GM12864 (cell line): ENCODE measurements at regions not wholly inside any gene's neighbourhood (a gene's known extent, or its start where the extent isn't known, plus 50 kb on each side); places are given as distances from the start of the nearest gene placed in this dataset.

Experiments used
- DNase-seq: peaks from one replicate; pipeline ENCODE4 v3.0.0-alpha.2; 2011; ENCODE audit warnings: low read depth
- H3K4me3 ChIP-seq: 2 replicates; pipeline ENCODE4 v1.5.1; 2011; ENCODE audit warnings: mild to moderate bottlenecking, low read depth, low read length, control low read depth
- TF ChIP-seq, protein P1 (sequence below): IDR thresholded peaks from 2 replicates; pipeline ENCODE4 v1.5.1; 2011; ENCODE audit warnings: low read depth, mild to moderate bottlenecking, moderate library complexity, low read length, control low read depth, inconsistent platforms; ENCODE audit errors: missing control alignments

- DNase-seq: no peak
Measured at GRCh38 chr5:58248221-58248620, 211.7 kb downstream of the PLK2 start.

DNA sequence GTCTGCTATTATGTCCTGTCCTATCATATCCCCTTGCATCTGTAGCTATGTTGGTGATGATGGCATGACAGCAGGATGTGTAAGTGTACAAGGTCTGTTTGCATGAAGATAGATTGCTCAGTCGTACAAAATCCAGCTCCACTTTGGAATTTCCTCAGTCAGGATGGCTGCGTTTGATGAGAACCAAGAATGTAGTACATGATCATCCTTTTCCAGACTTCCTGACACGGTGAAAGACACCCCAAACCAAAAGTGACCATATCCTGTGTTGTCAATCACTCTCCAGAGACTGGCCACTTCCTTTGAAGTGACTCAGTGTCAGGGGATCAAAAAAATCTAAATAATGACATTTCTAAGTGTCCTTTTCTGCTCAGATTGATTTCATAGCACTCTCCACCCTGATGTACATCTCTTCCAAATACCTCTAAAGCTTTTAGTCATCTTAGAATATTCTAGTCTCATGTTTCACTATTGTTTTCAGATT is 213.4 kb downstream of the PLK2 start:
- no peak overlapping the region for H3K4me3 ChIP-seq
- no peak for DNase-seq
- TF ChIP-seq, protein P1, sequence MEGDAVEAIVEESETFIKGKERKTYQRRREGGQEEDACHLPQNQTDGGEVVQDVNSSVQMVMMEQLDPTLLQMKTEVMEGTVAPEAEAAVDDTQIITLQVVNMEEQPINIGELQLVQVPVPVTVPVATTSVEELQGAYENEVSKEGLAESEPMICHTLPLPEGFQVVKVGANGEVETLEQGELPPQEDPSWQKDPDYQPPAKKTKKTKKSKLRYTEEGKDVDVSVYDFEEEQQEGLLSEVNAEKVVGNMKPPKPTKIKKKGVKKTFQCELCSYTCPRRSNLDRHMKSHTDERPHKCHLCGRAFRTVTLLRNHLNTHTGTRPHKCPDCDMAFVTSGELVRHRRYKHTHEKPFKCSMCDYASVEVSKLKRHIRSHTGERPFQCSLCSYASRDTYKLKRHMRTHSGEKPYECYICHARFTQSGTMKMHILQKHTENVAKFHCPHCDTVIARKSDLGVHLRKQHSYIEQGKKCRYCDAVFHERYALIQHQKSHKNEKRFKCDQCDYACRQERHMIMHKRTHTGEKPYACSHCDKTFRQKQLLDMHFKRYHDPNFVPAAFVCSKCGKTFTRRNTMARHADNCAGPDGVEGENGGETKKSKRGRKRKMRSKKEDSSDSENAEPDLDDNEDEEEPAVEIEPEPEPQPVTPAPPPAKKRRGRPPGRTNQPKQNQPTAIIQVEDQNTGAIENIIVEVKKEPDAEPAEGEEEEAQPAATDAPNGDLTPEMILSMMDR: no peak

More at GRCh38 chr5:58248221-58248620, 211.7 kb downstream of the PLK2 start:
- no peak overlapping the region for H3K4me3 ChIP-seq
- TF ChIP-seq, protein P1: no peak

DNA sequence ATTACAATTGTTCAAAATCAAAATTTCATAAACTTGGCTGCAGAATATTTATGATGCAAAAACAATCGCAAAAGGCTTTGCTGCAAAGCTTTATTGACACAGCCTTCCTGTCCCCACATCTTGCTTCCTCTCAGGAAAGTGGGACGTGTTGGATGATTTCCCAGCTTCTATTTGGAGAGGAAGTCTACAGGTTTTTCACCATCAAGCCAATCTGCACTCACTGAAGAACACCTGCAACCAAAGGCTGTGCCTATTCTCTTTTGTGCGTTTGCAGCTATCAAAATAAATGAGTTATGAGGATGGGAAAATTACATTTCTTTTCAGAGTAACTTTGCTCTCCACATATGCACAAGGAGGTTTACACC is 214.4 kb downstream of the PLK2 start:
- H3K4me3 ChIP-seq: no peak overlapping the region
- DNase-seq: no peak
- TF ChIP-seq, protein P1: no peak

DNA sequence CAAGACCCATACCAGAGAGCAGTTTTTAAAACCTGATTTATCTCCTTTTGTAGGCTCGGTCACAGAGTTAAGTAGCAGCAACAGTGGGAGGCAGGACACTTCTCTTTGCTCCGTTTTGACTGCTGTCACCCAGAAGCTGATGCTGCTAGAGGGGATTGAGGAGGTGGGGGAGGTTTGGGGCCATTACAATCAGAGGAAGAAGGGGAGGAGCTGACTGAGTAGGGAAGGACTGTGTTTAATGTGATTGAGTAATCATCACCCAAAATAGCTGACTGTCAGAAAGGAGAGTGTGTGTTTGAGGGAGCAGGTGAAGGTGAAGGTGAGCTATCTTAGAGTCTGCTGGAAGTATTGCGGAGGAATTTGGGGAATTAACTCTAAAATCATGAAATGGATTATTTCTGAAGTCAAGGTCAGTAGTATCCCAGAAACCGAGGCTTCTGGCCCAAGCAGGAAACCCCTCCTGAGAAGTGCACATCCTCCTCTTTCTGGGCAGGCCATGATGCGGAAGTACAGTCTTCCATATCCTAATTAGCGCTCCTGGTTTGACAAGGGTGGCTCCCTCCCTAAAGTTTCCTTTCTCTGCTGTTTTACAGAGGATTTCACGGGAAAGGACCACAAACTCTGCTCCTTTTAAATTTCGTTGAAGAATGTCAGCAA is 214.9 kb downstream of the PLK2 start:
- no peak for DNase-seq
- TF ChIP-seq, protein P1: no peak
- no peak overlapping the region for H3K4me3 ChIP-seq

DNA sequence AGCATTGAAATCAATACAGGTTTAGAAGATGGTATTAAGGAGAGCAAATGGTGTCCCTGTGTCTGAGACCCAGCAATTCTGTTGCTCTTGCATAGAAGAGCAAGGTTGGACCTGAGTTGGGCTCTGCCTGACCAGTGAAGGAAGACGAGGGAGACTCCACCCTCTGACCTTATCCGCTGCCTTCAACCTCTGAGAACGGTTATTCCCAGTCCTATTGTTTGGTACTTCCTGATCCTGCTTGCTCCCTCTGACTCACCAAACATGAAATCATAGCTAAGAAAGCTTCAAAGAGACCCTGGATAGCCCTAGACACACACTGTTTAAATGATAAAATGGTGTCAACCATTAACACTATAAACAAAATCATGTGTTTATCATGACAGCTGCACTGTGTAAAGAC is 218.5 kb downstream of the PLK2 start:
- TF ChIP-seq, protein P1: no peak
- no peak for DNase-seq
- H3K4me3 ChIP-seq: no peak overlapping the region

- DNase-seq: no peak
- H3K4me3 ChIP-seq: no peak overlapping the region
- TF ChIP-seq, protein P1: no peak
Measured at GRCh38 chr5:58240322-58240721, 219.6 kb downstream of the PLK2 start.

DNA sequence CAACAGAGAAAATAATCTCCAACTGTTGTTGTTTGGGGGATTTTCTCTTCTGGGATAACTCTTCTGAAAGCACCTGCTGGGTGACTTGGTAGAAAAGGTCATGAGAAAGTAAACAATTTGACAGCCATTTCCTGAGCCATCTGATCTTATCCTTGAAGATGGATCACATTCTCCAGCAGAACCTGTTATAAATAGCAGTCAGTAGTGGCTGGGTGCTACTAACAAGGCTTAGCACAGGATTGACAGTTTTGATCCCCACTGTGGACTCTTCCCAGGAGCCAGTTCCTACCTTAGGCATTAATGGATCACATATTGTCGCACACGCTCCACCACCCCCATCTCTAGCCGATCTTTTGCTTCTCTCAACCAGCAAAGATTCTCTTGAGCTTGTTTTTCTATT is 220.2 kb downstream of the PLK2 start:
- no peak for DNase-seq
- no peak overlapping the region for H3K4me3 ChIP-seq
- TF ChIP-seq, protein P1: no peak
